Sigmoid colon (tissue), 6 donors: ENCODE measurements at regions not wholly inside any gene's neighbourhood (a gene's known extent, or its start where the extent isn't known, plus 50 kb on each side); places are given as distances from the start of the nearest gene placed in this dataset.

Source experiments
- DNase-seq: peaks from one replicate; pipeline ENCODE4 v3.0.0-alpha.2; 2019
- H3K27ac ChIP-seq, 4 donors: fragments of 200-600 bp; sonication (generic); one replicate each; pipeline ENCODE4 v1.5.1; 2016 to 2019; ENCODE audit warnings: mild to moderate bottlenecking in 1 of 4
- H3K27me3 ChIP-seq, 3 donors: fragments of 200-600 bp; sonication (generic); one replicate each; pipeline ENCODE4 v1.5.1; 2019; ENCODE audit warnings: mild to moderate bottlenecking in 1 of 3
- H3K36me3 ChIP-seq, 4 donors: fragments of 200-600 bp; sonication (generic); one replicate each; pipeline ENCODE4 v1.5.1; 2016 to 2019
- H3K4me1 ChIP-seq, 4 donors: fragments of 200-600 bp; sonication (generic); one replicate each; pipeline ENCODE4 v1.5.1; 2017 to 2019
- H3K4me3 ChIP-seq, 4 donors: fragments of 200-600 bp; sonication (generic); one replicate each; pipeline ENCODE4 v1.5.1; 2017 to 2019; ENCODE audit warnings: mild to moderate bottlenecking in 2 of 4, moderate library complexity in 1 of 4
- H3K9me3 ChIP-seq, 4 donors: fragments of 200-600 bp in 3 of 4; sonication (generic) in 3 of 4; one replicate each; pipeline versions ENCODE4 v1.5.1 to v1.6.1; 2013 to 2019
- EP300 ChIP-seq, 4 donors: sonication (generic); formaldehyde crosslinking; IDR thresholded peaks; one replicate each; pipeline ENCODE4 v1.6.1; 2017; ENCODE audit warnings: antibody characterized with exemption in 4 of 4
- POLR2A ChIP-seq, 2 donors: fragments of 450-650 bp; IDR thresholded peaks; one replicate each; pipeline ENCODE4 v1.6.1; 2016; ENCODE audit warnings: antibody characterized with exemption in 2 of 2, mild to moderate bottlenecking in 2 of 2, moderate library complexity in 2 of 2
- POLR2AphosphoS5 ChIP-seq, 4 donors: sonication (generic); formaldehyde crosslinking; IDR thresholded peaks; one replicate each; pipeline ENCODE4 v1.6.1; 2017; ENCODE audit warnings: antibody characterized with exemption in 4 of 4
- WGBS, 2 donors: extraction: QIAGEN DNeasy Blood & Tissue Kit; methylation state at CpG; one replicate each; pipeline ENCODE4 v1.1.7; 2013; 5-methylcytosine and 5-hydroxymethylcytosine counted together
- intact Hi-C: fragments of 100-400 bp; cut with DNase I; formaldehyde crosslinking; loops from one replicate; pipeline ENCODE4 v1.15.1; 2023
- TF ChIP-seq, protein P1 (sequence below), 4 experiments: fragments of 450-650 bp in 3 of 4; fragments of 200-600 bp in 1 of 4; IDR thresholded peaks; one replicate each; pipeline ENCODE4 v1.5.1; 2016 to 2019; ENCODE audit warnings: antibody characterized with exemption in 4 of 4, mild to moderate bottlenecking in 3 of 4, moderate library complexity in 2 of 4
- donor health status: healthy with polysubstance abuse.
- donor health status: healthy.

DNA sequence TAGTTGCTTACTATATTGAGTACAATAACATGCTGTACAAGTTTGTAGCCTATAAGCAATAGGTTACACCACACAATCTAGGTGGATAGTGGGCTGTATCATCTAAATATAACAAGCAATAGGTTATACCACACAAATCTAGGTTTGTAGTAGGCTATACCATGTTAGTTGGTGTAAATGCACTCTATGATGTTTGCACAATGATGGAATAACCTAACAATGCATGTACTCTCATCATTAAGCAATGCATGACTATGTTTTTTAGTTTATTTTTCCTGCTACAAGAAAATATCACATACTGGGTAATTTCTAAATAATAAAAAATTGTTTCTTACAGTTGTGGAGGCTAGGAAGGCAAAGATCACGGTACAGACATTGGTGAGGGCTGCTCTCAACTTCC is 262.5 kb downstream of the SLITRK6 start:
- H3K27ac ChIP-seq: no peak overlapping the region
- TF ChIP-seq EP300 (IDR thresholded peaks at IDR 0.05) (no peak), POLR2AphosphoS5 (IDR thresholded peaks at IDR 0.05) (no peak), POLR2A (IDR thresholded peaks at IDR 0.05) (no peak)
- TF ChIP-seq, protein P1, sequence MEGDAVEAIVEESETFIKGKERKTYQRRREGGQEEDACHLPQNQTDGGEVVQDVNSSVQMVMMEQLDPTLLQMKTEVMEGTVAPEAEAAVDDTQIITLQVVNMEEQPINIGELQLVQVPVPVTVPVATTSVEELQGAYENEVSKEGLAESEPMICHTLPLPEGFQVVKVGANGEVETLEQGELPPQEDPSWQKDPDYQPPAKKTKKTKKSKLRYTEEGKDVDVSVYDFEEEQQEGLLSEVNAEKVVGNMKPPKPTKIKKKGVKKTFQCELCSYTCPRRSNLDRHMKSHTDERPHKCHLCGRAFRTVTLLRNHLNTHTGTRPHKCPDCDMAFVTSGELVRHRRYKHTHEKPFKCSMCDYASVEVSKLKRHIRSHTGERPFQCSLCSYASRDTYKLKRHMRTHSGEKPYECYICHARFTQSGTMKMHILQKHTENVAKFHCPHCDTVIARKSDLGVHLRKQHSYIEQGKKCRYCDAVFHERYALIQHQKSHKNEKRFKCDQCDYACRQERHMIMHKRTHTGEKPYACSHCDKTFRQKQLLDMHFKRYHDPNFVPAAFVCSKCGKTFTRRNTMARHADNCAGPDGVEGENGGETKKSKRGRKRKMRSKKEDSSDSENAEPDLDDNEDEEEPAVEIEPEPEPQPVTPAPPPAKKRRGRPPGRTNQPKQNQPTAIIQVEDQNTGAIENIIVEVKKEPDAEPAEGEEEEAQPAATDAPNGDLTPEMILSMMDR (IDR thresholded peaks at IDR 0.05): no peak
- DNase-seq: no peak
- intact Hi-C loops: no loop called here
- no peaks in the 10 kb centered on the region for H3K36me3 ChIP-seq
- H3K9me3 ChIP-seq: no peaks in the 10 kb centered on the region
- no peak overlapping the region for H3K4me3 ChIP-seq
- no peaks in the 10 kb centered on the region for H3K27me3 ChIP-seq
- WGBS, 2 donors: 65 to 83% methylated on average over 1 of the region's 1 CpG
- H3K4me1 ChIP-seq: no peaks in the 10 kb centered on the region

- TF ChIP-seq, protein P1 (IDR thresholded peaks at IDR 0.05): no peak
- TF ChIP-seq EP300 (IDR thresholded peaks at IDR 0.05): no peak
- no peak for TF ChIP-seq POLR2AphosphoS5 (IDR thresholded peaks at IDR 0.05)
- no peak overlapping the region for H3K4me3 ChIP-seq
- 87 to 92% methylated on average over 4 of the region's 4 CpGs for WGBS, 2 donors
- no peaks in the 10 kb centered on the region for H3K27me3 ChIP-seq
- no peaks in the 10 kb centered on the region for H3K36me3 ChIP-seq
- H3K4me1 ChIP-seq: no peaks in the 10 kb centered on the region
- intact Hi-C loops: no loop called here
- no peak overlapping the region for H3K27ac ChIP-seq
- H3K9me3 ChIP-seq: no peaks in the 10 kb centered on the region
- DNase-seq: no peak
Measured at GRCh38 chr13:85535316-85536084, 263.7 kb downstream of the SLITRK6 start.

DNA sequence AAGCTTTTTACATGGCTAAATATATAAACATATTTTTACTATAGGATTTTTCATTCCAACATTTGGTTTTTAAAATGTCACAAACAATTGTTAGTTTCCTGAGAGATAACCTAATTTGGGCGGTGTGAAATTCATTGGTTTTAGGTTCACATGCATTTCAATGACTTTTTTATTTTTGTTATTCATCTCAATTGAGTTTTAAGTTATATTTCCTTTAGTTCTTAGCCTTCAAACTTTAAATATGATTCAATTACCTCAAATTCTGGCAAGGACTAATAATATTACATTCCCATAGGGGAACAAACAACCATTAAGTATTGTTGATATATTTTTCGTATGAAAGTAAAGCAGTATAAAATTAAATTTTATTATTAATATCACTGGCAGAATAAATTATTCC is 265.3 kb downstream of the SLITRK6 start:
- Histone ChIP-seq H3K27ac (no peak overlapping the region), H3K4me3 (no peak overlapping the region), H3K9me3 (no peaks in the 10 kb centered on the region), H3K36me3 (no peaks in the 10 kb centered on the region), H3K4me1 (peaks cover 0 to 6% (median 3%) of the 10 kb centered on the region in 4 donors), H3K27me3 (no peaks in the 10 kb centered on the region)
- WGBS, 2 donors: 89 to 90% methylated on average over 2 of the region's 2 CpGs
- no peak for DNase-seq
- TF ChIP-seq POLR2A (IDR thresholded peaks at IDR 0.05) (no peak), EP300 (IDR thresholded peaks at IDR 0.05) (no peak), POLR2AphosphoS5 (IDR thresholded peaks at IDR 0.05) (no peak)
- TF ChIP-seq, protein P1 (IDR thresholded peaks at IDR 0.05): no peak
- intact Hi-C loops: no loop called here

DNA sequence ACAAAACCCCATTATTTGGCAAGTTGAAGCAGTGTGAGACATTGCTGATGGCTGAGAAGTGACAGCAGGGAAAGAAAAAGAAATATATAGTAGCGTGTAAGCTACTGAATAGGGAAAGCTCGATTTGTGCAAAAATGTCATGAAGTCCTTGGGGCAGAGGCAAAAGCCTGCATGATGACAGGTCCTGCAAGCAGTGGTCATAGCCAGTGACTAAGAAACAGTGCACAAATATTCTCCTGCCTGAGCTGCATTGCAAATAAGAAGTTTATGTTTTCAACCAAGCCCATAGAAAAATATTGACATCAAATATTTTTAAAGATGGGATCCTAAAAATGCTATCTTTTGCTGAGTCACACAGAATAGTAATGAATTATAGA is 270.0 kb downstream of the SLITRK6 start:
- Histone ChIP-seq H3K9me3 (no peaks in the 10 kb centered on the region), H3K27me3 (no peaks in the 10 kb centered on the region), H3K4me1 (peaks cover 0 to 18% (median 10%) of the 10 kb centered on the region in 4 donors), H3K4me3 (no peak overlapping the region), H3K36me3 (no peaks in the 10 kb centered on the region), H3K27ac (peak overlapping the region in 2 of 4 donors; percentile 10 to 28)
- intact Hi-C loops: no loop called here
- TF ChIP-seq EP300 (IDR thresholded peaks at IDR 0.05) (no peak), POLR2A (IDR thresholded peaks at IDR 0.05) (no peak), POLR2AphosphoS5 (IDR thresholded peaks at IDR 0.05) (no peak)
- no peak for DNase-seq
- WGBS, 2 donors: 67 to 70% methylated on average over 2 of the region's 2 CpGs

- H3K36me3 ChIP-seq: no peaks in the 10 kb centered on the region
- no peak overlapping the region for H3K4me3 ChIP-seq
- peaks cover 0 to 18% (median 10%) of the 10 kb centered on the region in 4 donors for H3K4me1 ChIP-seq
- TF ChIP-seq, protein P1 (IDR thresholded peaks at IDR 0.05): no peak
- no peak for TF ChIP-seq POLR2AphosphoS5 (IDR thresholded peaks at IDR 0.05)
- TF ChIP-seq EP300 (IDR thresholded peaks at IDR 0.05): no peak
- no peak for TF ChIP-seq POLR2A (IDR thresholded peaks at IDR 0.05)
- DNase-seq: no peak
- peak overlapping the region in 2 of 4 donors; percentile 10 to 28 for H3K27ac ChIP-seq
- no peaks in the 10 kb centered on the region for H3K27me3 ChIP-seq
- no peaks in the 10 kb centered on the region for H3K9me3 ChIP-seq
- 64 to 70% methylated on average over 3 of the region's 3 CpGs for WGBS, 2 donors
- intact Hi-C loops: no loop called here
Measured at GRCh38 chr13:85528491-85529217, 270.6 kb downstream of the SLITRK6 start.
